Suprapubic skin (tissue), 4 donors: ENCODE measurements at regions not wholly inside any gene's neighbourhood (a gene's known extent, or its start where the extent isn't known, plus 50 kb on each side); places are given as distances from the start of the nearest gene placed in this dataset.

Experiments
- CTCF ChIP-seq, 2 donors: fragments of 200-600 bp in 1 of 2; fragments of 450-650 bp in 1 of 2; sonication (generic) in 1 of 2; IDR thresholded peaks; one replicate each; pipeline ENCODE4 v1.5.1; 2016 to 2019; ENCODE audit warnings: antibody characterized with exemption in 2 of 2, mild to moderate bottlenecking in 1 of 2, moderate library complexity in 1 of 2
- EP300 ChIP-seq: sonication (generic); formaldehyde crosslinking; IDR thresholded peaks from one replicate; pipeline ENCODE4 v1.6.1; 2017; ENCODE audit warnings: antibody characterized with exemption
- POLR2A ChIP-seq, 2 donors: fragments of 450-650 bp; IDR thresholded peaks; one replicate each; pipeline ENCODE4 v1.6.1; 2017; ENCODE audit warnings: antibody characterized with exemption in 2 of 2, mild to moderate bottlenecking in 2 of 2, moderate library complexity in 2 of 2
- POLR2AphosphoS5 ChIP-seq, 3 donors: sonication (generic); formaldehyde crosslinking; IDR thresholded peaks; one replicate each; pipeline ENCODE4 v1.6.1; 2017; ENCODE audit warnings: antibody characterized with exemption in 3 of 3

- TF ChIP-seq CTCF (IDR thresholded peaks at IDR 0.05), result no peak
- no peak for TF ChIP-seq POLR2AphosphoS5 (IDR thresholded peaks at IDR 0.05)
- TF ChIP-seq POLR2A (IDR thresholded peaks at IDR 0.05), result no peak
- TF ChIP-seq EP300, result no peak
Observed at GRCh38 chr19:28636016-28636629, 576.8 kb downstream of the UQCRFS1 start.
